GM11168 (cell line): ENCODE measurements at regions not wholly inside any gene's neighbourhood (a gene's known extent, or its start where the extent isn't known, plus 50 kb on each side); places are given as distances from the start of the nearest gene placed in this dataset.

Experiments used
- in situ Hi-C: fragments of 300-500 bp; cut with MboI; formaldehyde crosslinking; loops from one replicate; pipeline ENCODE4 v1.12.0; 2022; ENCODE audit warnings: low sequenced_read_pairs; ENCODE audit not compliant: unreplicated experiment

DNA sequence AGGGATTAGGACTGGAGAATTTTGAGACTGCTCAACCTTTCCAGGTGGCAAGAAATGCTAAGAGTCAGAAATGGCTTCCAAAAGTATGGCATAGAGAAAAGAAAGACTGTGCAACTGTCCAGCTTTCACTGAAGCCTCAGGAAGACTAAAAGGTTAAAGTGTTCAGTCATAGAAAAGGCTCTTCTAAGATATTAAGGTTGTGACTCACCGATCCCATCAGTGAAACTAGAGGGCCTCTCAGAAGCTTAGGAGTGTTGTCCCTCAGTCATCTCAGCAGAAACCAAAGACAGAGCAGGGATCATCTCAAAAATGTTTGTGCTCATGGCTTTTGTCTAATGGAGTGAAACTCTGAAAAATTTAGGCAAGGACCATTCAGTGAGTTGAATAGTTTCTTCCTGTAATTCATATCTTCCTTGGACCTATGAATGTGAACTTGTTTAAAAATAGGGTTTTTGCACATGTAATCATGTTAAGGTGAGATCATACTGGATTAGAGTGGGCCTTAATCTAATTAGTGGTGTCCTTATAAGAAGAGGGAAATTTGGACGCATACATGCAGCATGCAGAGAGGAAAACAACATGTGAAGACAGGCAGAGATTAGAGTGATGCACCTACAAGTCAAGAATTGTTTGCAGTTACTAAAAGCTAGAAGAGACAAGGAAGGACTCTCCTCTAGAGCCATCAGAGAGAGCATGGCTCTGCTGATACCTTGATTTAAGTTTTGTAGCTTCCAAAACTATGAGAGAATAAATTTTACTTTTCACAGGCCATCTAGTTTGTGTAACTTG, 71.3 kb downstream of the RPE65 start:
- in situ Hi-C loops: no loop called here

DNA sequence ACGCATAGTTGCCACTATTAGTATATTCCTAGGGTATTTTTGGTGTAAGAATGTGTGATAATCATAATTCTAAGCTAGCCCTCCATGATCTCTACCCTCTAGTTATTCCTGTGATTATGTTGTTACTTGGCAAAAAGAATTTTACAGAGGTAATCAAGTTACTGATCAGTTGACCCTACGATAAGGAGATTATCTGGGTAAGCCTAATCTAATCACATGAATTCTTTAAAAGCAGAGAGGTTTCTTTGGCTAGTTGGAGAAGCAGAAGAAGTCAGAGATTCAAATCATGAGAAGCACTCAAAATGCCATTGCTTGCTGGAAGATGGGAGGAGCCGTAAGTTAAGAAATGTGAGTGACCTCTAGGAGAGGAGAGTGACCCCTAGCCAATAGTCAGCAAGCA, 72.7 kb downstream of the RPE65 start:
- in situ Hi-C loops: no loop called here

DNA sequence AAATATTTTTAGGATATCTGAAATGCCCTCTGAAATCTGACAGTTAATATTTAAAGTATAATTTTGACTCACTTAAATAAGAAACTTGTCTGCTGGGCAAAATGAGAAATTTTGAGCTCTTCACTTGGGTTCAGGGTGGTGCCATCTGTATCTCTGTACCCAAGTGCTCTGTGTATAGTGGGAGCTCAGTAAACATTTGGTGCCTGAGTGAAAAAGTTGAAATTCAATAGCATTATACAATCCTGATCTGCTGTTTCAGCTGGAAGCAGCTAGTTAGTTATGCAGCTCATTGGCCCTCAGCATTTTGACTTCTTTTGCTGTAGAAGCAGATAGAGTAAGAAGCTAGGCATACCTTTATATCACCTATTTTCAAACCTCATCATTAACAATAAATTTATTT, 73.3 kb downstream of the RPE65 start:
- in situ Hi-C loops: no loop called here

- in situ Hi-C loops: no loop called here
Measured at GRCh38 chr1:68375919-68376318, 73.8 kb downstream of the RPE65 start.

DNA sequence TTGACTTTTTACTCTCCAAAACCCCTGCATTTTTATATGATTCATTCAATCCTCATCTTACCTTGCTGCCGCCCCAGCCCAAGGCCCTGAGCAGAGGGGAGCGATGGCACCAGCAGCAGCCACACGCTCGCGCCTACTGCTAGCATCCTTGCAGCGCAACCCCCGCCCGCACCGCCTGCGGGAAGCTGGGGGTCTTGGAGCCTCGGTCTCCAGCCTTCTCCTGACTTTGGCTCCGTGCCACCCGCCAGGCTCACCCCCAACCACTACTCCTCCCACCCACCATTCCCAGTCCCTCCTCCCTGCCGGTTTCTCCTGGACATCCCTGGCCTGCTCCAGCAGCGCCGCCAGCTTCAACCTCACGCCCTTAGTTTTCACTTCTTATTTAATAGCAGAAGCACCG, 76.6 kb downstream of the RPE65 start:
- in situ Hi-C loops: no loop called here

DNA sequence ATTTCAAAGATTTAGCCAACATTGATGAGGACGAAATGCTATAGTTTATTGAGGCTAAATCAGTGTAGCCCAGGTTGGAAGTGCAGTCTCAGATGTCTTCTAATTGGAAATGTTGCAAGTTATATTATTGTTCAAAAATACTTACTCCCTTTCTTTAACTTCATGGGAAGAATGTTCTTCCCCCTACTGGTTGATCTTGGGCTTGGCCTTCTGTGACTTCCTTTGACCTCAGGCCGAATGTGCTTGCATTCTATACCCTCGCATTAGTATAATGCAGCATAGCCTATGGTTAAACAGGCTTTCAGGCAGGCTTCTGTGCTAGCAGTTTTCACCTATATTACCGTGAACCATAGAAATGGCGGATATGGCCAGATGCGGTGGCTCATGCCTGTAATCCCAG, 77.3 kb downstream of the RPE65 start:
- in situ Hi-C loops: no loop called here

GRCh38 chr1:68370101-68370915, 79.4 kb downstream of the RPE65 start:
- in situ Hi-C loops: no loop called here

DNA sequence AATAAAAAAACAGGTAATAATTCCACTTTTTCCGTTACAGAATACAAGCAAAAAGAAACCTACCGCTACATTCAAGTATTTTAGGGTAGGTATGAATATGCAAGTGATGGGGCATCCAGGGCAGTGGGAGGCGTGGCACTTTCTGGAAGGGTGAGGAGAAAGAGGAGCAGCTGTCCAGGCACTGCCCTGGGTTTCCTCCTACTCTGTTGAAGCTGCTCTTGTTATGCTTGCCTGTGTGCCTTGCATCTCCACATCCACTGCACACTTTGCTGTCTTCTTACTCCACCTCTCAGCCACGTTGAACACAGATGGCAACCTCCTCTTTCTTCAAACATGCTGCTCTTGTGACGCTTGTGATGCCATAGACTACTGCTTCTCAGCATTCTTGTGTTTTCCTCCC, 83.2 kb downstream of the RPE65 start:
- in situ Hi-C loops: no loop called here

DNA sequence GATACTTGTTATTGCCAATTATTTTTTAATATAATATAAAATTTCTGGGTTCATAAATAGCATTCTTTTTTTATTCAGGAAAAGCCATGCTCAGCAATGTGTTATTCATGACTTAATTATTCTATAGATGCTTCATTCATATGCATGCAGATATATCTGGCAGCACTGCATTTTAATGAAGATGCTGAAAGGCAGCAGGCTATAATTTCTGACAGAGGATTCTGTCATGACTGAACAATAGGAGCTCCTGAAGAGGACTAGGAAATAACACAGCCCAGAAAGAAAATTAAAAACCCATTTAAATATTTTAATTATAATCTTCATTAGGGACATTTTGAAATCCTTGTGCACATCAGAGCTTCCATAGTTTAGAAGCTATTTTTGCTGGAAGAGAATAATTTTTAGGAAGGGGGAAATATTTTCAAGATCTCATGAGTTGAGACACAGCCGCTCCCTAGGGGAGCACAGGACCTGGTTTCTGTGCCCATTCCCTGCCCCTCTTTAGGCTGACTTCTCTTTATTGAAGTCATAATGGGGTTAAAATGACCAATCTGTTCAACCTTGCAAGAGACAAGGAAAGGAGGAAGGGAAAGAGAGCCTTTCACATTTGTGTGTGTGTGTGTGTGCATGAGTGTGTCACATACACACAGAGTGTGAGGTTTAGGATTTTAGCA, 83.9 kb downstream of the RPE65 start:
- in situ Hi-C loops: no loop called here

- in situ Hi-C loops: no loop called here
Measured at GRCh38 chr1:68363339-68363738, 86.4 kb downstream of the RPE65 start.

- in situ Hi-C loops: no loop called here
Measured at GRCh38 chr1:68361346-68361910, 88.3 kb downstream of the RPE65 start.

DNA sequence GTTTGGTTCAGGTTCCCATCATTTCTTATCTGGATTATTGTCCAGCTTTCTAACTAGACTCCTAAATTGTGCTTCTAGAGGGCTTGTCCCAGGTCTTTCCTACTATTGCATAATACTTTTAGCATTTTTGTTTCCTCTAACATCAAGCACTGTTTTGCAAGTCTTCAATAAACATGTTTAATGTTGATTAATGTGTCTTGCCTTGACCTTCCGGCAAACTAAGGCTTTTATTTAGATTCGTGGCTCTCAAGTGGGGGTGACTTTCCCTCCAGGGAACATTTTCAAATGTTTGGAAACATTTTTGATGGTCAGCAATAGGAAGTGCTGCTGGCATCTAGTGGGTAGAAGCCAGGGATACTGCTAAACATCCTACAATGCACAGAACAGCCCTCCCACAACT, 90.7 kb downstream of the RPE65 start:
- in situ Hi-C loops: no loop called here

DNA sequence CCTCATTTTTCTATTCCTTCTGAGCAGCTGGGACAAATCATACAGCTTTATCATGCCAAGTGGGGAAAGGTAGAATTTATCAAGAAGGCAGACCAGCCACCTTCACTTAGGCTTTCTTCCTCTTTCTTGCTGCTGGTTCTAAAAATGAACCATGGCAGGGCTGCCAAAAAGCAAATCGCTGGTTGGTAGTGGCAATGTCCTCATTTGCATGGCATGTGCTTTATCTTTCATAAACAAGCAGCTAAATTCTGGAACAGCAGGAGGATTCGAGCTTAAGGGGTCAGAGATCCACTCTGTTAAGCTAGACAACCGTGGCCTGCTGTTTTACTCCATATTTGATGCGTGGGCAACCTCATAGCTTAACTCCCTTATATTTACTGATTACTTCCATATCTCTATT, 91.3 kb downstream of the RPE65 start:
- in situ Hi-C loops: no loop called here

GRCh38 chr1:68355614-68356013, 94.1 kb downstream of the RPE65 start:
- in situ Hi-C loops: no loop called here

GRCh38 chr1:68352202-68352601, 97.6 kb downstream of the RPE65 start:
- in situ Hi-C loops: no loop called here

- in situ Hi-C loops: no loop called here
Measured at GRCh38 chr1:68347415-68347814, 102.3 kb downstream of the RPE65 start.

DNA sequence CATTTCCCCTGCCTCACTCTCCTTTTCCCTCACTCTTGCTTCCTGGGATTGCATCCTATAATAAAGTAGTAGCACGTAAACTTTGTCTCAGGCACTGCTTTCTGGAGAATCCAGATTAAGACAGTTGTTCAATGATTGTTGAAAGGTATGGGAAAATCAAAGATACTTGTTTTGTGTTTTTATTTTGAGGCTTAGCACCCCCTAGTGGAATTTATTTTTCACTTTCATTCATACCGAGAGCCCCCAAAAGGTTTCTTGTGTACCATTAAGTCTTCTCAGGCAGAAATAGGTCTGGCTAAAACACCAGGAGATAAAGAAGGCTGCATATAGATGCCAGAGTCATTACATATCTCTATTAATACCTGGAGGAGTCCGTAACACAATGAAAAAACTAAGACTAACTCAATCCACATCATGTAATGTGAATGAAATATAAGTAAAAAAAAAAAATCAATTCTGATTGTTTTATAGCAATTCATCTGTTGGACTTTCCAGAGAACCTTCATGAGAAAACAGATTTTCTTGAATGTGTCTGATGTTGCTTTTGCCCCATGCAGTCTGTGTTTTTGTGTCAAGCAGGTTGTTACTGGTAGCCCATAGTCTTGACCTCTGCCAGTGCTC, 103.5 kb downstream of the RPE65 start:
- in situ Hi-C loops: no loop called here

DNA sequence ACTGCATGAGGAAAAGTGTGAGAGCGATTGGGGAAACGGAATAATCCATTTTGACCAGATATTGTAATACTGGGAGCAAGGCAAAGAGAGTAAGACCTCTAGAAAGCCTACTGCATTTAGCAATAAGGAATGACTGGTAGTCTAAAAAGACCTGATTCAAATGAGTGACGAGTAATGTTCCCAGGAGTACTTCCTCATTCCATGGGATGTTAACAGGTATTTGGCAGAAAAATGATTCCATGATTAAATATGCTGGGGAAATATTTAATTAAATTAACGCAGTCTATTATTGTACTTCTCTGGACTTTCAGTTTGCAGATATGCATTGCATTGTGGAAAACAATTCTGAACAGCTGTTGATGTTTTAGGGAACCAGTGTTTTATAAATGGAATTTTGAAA, 105.5 kb downstream of the RPE65 start:
- in situ Hi-C loops: loop anchor here (5.0 kb wide), 1 partner anchor 227 kb away; no protein-coding TSS in a partner anchor

DNA sequence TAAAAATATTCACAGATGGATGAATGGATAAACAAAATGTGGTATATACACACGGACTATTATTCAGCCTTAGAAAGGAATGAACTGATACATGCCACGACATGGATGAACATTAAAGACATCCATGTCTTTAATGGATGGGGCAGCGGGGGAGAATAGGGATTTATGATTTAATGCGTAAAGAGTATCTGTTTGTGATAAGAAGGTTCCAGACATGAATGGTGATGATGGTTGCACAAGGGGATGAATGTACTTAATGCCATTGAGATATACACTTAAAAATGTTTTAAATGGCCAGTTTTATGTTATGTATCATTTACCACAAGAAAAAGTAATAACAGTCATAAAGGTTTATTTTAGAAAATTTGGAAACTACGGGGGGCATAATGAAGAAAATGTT, 108.6 kb upstream of the WLS start:
- in situ Hi-C loops: loop anchor here (5.0 kb wide), 1 partner anchor 224 kb away; no protein-coding TSS in a partner anchor

DNA sequence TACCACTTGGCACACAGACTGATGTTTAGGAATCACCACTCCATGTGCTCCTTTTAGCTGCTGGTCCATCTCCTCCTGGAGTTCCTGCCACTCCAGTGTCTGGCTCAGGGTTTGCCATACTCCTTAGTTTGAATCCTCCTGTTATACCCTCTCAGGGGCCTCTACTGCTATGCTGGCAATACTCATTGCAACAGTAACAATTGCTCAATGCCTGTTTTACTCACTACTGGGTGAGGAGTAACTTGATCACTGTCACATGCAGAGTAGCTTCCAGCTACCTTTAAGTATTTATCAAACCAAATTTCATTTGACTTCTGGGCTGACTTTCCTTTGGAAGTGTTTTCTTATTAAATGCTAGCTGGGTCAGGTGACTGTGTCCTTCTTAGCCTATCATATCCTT, 107.2 kb upstream of the WLS start:
- in situ Hi-C loops: no loop called here
